H9 (cell line): ENCODE measurements at regions not wholly inside any gene's neighbourhood (a gene's known extent, or its start where the extent isn't known, plus 50 kb on each side); places are given as distances from the start of the nearest gene placed in this dataset.

Experiments used
- DNase-seq: peaks from one replicate; pipeline ENCODE4 v3.0.0-alpha.2; 2017
- H2AFZ ChIP-seq: one replicate; pipeline ENCODE4 v1.6.1; 2013; ENCODE audit warnings: mild to moderate bottlenecking, low read length, control low read depth, moderate library complexity
- H2AK5ac ChIP-seq: 2 replicates; pipeline ENCODE4 v1.6.1; 2013; ENCODE audit warnings: low read length, control low read depth, mixed read lengths; ENCODE audit not compliant: insufficient read length
- H2BK120ac ChIP-seq: one replicate; pipeline ENCODE4 v1.6.1; 2013; ENCODE audit warnings: low read depth, mild to moderate bottlenecking, low read length, control low read depth, inconsistent platforms; ENCODE audit not compliant: poor library complexity, severe bottlenecking
- H2BK12ac ChIP-seq: 2 replicates; pipeline ENCODE4 v1.6.1; 2013; ENCODE audit warnings: low read length, control low read depth, mixed read lengths, low read depth; ENCODE audit not compliant: insufficient read length
- H2BK15ac ChIP-seq: 2 replicates; pipeline ENCODE4 v1.6.1; 2013; ENCODE audit warnings: low read depth, low read length, control low read depth
- H2BK20ac ChIP-seq: one replicate; pipeline ENCODE4 v1.6.1; 2013; ENCODE audit warnings: low read depth, mild to moderate bottlenecking, low read length, control low read depth, inconsistent platforms; ENCODE audit not compliant: poor library complexity, severe bottlenecking
- H2BK5ac ChIP-seq: 2 replicates; pipeline ENCODE4 v1.6.1; 2013; ENCODE audit warnings: low read length, control low read depth, mixed read lengths; ENCODE audit not compliant: insufficient read length
- H3K14ac ChIP-seq: 2 replicates; pipeline ENCODE4 v1.6.1; 2013; ENCODE audit warnings: low read length, control low read depth; ENCODE audit not compliant: insufficient read depth
- H3K18ac ChIP-seq: 2 replicates; pipeline ENCODE4 v1.6.1; 2013; ENCODE audit warnings: low read depth, mild to moderate bottlenecking, mixed read lengths, low read length, control low read depth; ENCODE audit not compliant: insufficient read length
- H3K23ac ChIP-seq: 2 replicates; pipeline ENCODE4 v1.6.1; 2013; ENCODE audit warnings: low read length, control low read depth, mixed read lengths, low read depth; ENCODE audit not compliant: insufficient read length
- H3K23me2 ChIP-seq: 2 replicates; pipeline ENCODE4 v1.6.1; 2013; ENCODE audit warnings: low read depth, mild to moderate bottlenecking, mixed read lengths, low read length, control low read depth; ENCODE audit not compliant: insufficient read length, poor library complexity, severe bottlenecking
- H3K27ac ChIP-seq: 2 replicates; pipeline ENCODE4 v1.5.1; 2013; ENCODE audit warnings: low read length, control low read depth, mixed read lengths, low read depth; ENCODE audit not compliant: insufficient read length
- H3K27me3 ChIP-seq: 2 replicates; pipeline ENCODE4 v1.6.1; 2013; ENCODE audit warnings: low read length, control low read depth, inconsistent platforms; ENCODE audit not compliant: insufficient read depth
- H3K4ac ChIP-seq: 2 replicates; pipeline ENCODE4 v1.6.1; 2013; ENCODE audit warnings: low read depth, mild to moderate bottlenecking, control low read depth, inconsistent platforms, low read length, moderate library complexity
- H3K4me1 ChIP-seq: 2 replicates; pipeline ENCODE4 v1.6.1; 2013; ENCODE audit warnings: low read length, control low read depth, inconsistent platforms; ENCODE audit not compliant: insufficient read depth
- H3K4me2 ChIP-seq: 2 replicates; pipeline ENCODE4 v1.6.1; 2013; ENCODE audit warnings: low read length, control low read depth, mixed read lengths; ENCODE audit not compliant: insufficient read length, insufficient read depth
- H3K56ac ChIP-seq: 2 replicates; pipeline ENCODE4 v1.6.1; 2013; ENCODE audit warnings: low read depth, mild to moderate bottlenecking, mixed read lengths, low read length, control low read depth; ENCODE audit not compliant: insufficient read length
- H3K79me1 ChIP-seq: 2 replicates; pipeline ENCODE4 v1.6.1; 2013; ENCODE audit warnings: low read depth, mild to moderate bottlenecking, moderate library complexity, low read length, control low read depth, inconsistent platforms; ENCODE audit not compliant: insufficient read depth, poor library complexity, severe bottlenecking
- H3K79me2 ChIP-seq: 2 replicates; pipeline ENCODE4 v1.6.1; 2013; ENCODE audit warnings: low read length, control low read depth, inconsistent platforms; ENCODE audit not compliant: insufficient read depth
- H3K9ac ChIP-seq: 2 replicates; pipeline ENCODE4 v1.6.1; 2013; ENCODE audit warnings: low read length, control low read depth, mixed read lengths; ENCODE audit not compliant: insufficient read length; ENCODE audit errors: extremely low read depth
- H3K9me3 ChIP-seq: one replicate; pipeline ENCODE4 v1.6.1; 2013; ENCODE audit warnings: low read depth, low read length, inconsistent platforms; ENCODE audit not compliant: control insufficient read depth
- H3T11ph ChIP-seq: one replicate; pipeline ENCODE4 v1.6.1; 2013; ENCODE audit warnings: mild to moderate bottlenecking, low read length, control low read depth, inconsistent platforms
- H4K20me1 ChIP-seq: one replicate; pipeline ENCODE4 v1.6.1; 2013; ENCODE audit not compliant: control insufficient read depth, insufficient read length, insufficient read depth
- H4K5ac ChIP-seq: 2 replicates; pipeline ENCODE4 v1.6.1; 2013; ENCODE audit warnings: low read depth, mild to moderate bottlenecking, mixed read lengths, low read length, control low read depth; ENCODE audit not compliant: insufficient read length
- H4K8ac ChIP-seq: replicated peaks from 2 replicates; pipeline ENCODE4 v1.6.1; 2013; ENCODE audit warnings: low read length, control low read depth, mixed read lengths, low read depth; ENCODE audit not compliant: insufficient read length
- H4K91ac ChIP-seq: 2 replicates; pipeline ENCODE4 v1.6.1; 2013; ENCODE audit warnings: low read depth, mild to moderate bottlenecking, moderate library complexity, mixed read lengths, low read length, control low read depth; ENCODE audit not compliant: insufficient read length
- H3K27ac Mint-ChIP-seq, 3 experiments: 2 replicates in 2 of 3; 3 replicates in 1 of 3; pipeline ENCODE4 v1.8.0; 2020 to 2021; ENCODE audit warnings: mixed read lengths in 3 of 3, mild to moderate bottlenecking in 1 of 3, moderate library complexity in 1 of 3
- H3K27me3 Mint-ChIP-seq: 2 replicates; pipeline ENCODE4 v1.8.0; 2021; ENCODE audit warnings: low read depth, mild to moderate bottlenecking, moderate library complexity, mixed read lengths
- H3K36me3 Mint-ChIP-seq, 3 experiments: 2 replicates in 2 of 3; 3 replicates in 1 of 3; pipeline ENCODE4 v1.8.0; 2020 to 2021; ENCODE audit warnings: low read depth in 3 of 3, mixed read lengths in 3 of 3; ENCODE audit not compliant: insufficient read depth in 1 of 3
- H3K4me1 Mint-ChIP-seq, 2 experiments: 2 replicates each; pipeline ENCODE4 v1.8.0; 2020; ENCODE audit warnings: mixed read lengths in 2 of 2
- H3K4me3 Mint-ChIP-seq, 2 experiments: 2 replicates in 1 of 2; 3 replicates in 1 of 2; pipeline ENCODE4 v1.8.0; 2020 to 2021; ENCODE audit warnings: mild to moderate bottlenecking in 2 of 2, mixed read lengths in 2 of 2, moderate library complexity in 1 of 2
- H3K9me3 Mint-ChIP-seq, 2 experiments: 2 replicates in 1 of 2; 3 replicates in 1 of 2; pipeline ENCODE4 v1.8.0; 2020; ENCODE audit warnings: mild to moderate bottlenecking in 2 of 2, mixed read lengths in 2 of 2, moderate library complexity in 1 of 2
- CTCF ChIP-seq: fragments of 200-600 bp; sonication (generic); conservative IDR thresholded peaks from 3 replicates; pipeline ENCODE4 v1.8.0; 2021; ENCODE audit warnings: antibody characterized with exemption, mild to moderate bottlenecking
- WGBS: extraction: QIAGEN DNeasy Blood & Tissue Kit; methylation state at CpG from one replicate; pipeline ENCODE4 v1.1.7; 2013; ENCODE audit warnings: missing lambda C conversion rate, low lambda C conversion rate, mixed read lengths; ENCODE audit not compliant: insufficient read length; ENCODE audit errors: extremely low coverage; 5-methylcytosine and 5-hydroxymethylcytosine counted together

DNA sequence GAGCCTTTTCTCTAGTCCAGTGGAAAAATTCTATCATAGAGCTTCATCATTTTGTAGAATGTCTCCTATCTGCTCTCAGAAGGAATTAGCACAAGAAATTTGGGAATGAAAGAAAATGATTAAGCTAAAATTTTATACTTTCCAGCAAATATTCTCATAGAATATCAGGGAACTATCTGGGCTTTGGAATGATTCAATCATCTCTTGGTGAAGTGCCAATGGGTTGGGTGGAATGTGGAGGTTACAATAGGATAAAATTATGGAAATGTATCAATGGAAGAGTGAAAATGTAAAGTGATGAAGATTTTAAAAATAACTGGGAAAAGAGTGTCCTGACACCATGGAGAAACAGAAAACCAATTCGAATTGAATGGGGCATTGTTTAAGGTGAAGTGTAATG is 119.0 kb upstream of the MID1 start:
- Histone ChIP-seq H3K79me1 (no peaks in the 10 kb centered on the region), H2BK12ac (no peak overlapping the region), H3K4ac (no peak overlapping the region), H4K91ac (no peak overlapping the region), H2BK20ac (no peak overlapping the region), H3K23me2 (no peaks in the 10 kb centered on the region), H3K79me2 (no peaks in the 10 kb centered on the region), H2BK15ac (no peak overlapping the region), H3K27me3 (no peaks in the 10 kb centered on the region), H2AK5ac (no peak overlapping the region), H3K4me2 (no peak overlapping the region), H2BK120ac (no peak overlapping the region), H3K4me1 (peaks cover 4% of the 10 kb centered on the region; the same call in 1 of the 2 replicates), H2AFZ (no peak overlapping the region), H2BK5ac (no peak overlapping the region), H4K20me1 (no peaks in the 10 kb centered on the region), H3K27ac (no peak overlapping the region), H4K8ac (no peak overlapping the region), H4K5ac (no peak overlapping the region), H3K9ac (no peak overlapping the region), H3K14ac (no peak overlapping the region), H3K18ac (no peak overlapping the region), H3T11ph (no peak overlapping the region), H3K9me3 (peaks cover 3% of the 10 kb centered on the region), H3K56ac (no peak overlapping the region), H3K23ac (no peak overlapping the region)
- H3K4me1 Mint-ChIP-seq, result peaks cover 18 to 22% of the 10 kb centered on the region in 2 experiments
- H3K27me3 Mint-ChIP-seq, result no peaks in the 10 kb centered on the region
- peaks cover 0 to 2% (median 0%) of the 10 kb centered on the region in 3 experiments; a peak in 1 of 7 replicates for H3K36me3 Mint-ChIP-seq
- no peak for DNase-seq
- no CpG with 5 or more reads among the region's 1 CpG for WGBS
- H3K27ac Mint-ChIP-seq, result no peak overlapping the region
- no peak overlapping the region for H3K4me3 Mint-ChIP-seq
- TF ChIP-seq CTCF, result no peak
- H3K9me3 Mint-ChIP-seq, result peaks cover 23 to 26% of the 10 kb centered on the region in 2 experiments
